ENCODE measurements at regions not wholly inside any gene's neighbourhood (a gene's known extent, or its start where the extent isn't known, plus 50 kb on each side); places are given as distances from the start of the nearest gene placed in this dataset.

- DNase-seq (ENCODE audit: low spot score), result no peak
- H3K27me3 Mint-ChIP-seq (ENCODE audit: low read depth), result peaks cover 5% of the 10 kb centered on the region
- H3K36me3 Mint-ChIP-seq (ENCODE audit: low read depth), result no peaks in the 10 kb centered on the region
- no peak overlapping the region for H3K27ac Mint-ChIP-seq (ENCODE audit: unreplicated experiment)
- no peak overlapping the region for H3K4me3 Mint-ChIP-seq (ENCODE audit: unreplicated experiment)
- H3K9me3 Mint-ChIP-seq (ENCODE audit: low read depth), result peaks cover 3% of the 10 kb centered on the region
- no peaks in the 10 kb centered on the region for H3K4me1 Mint-ChIP-seq (ENCODE audit: low read depth)
- TF ChIP-seq, protein P1, sequence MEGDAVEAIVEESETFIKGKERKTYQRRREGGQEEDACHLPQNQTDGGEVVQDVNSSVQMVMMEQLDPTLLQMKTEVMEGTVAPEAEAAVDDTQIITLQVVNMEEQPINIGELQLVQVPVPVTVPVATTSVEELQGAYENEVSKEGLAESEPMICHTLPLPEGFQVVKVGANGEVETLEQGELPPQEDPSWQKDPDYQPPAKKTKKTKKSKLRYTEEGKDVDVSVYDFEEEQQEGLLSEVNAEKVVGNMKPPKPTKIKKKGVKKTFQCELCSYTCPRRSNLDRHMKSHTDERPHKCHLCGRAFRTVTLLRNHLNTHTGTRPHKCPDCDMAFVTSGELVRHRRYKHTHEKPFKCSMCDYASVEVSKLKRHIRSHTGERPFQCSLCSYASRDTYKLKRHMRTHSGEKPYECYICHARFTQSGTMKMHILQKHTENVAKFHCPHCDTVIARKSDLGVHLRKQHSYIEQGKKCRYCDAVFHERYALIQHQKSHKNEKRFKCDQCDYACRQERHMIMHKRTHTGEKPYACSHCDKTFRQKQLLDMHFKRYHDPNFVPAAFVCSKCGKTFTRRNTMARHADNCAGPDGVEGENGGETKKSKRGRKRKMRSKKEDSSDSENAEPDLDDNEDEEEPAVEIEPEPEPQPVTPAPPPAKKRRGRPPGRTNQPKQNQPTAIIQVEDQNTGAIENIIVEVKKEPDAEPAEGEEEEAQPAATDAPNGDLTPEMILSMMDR (IDR thresholded peaks at IDR 0.05), result no peak
Observed at GRCh38 chr2:36302911-36303310, 52.7 kb upstream of the CRIM1 start.

DNA sequence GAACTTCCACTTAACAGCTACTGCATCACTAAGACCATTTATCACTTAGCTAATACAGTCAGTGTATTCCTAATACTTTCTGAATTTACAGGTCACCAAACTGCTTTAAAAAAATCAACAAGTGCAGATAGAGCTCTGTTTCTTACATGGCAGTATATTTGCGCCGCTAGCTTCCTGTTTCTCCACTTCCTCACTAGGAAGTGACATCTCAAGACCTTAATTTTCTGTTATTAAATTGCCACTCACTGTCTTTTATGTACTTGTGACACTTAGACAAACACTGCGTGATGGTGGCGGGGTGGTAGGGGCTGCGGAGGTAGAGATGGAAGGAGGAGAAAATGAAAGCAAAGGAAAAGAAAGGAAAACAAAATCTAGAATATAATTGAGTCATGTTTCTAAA, 53.7 kb upstream of the CRIM1 start:
- no peak overlapping the region for H3K27ac Mint-ChIP-seq (ENCODE audit: unreplicated experiment)
- TF ChIP-seq, protein P1 (IDR thresholded peaks at IDR 0.05), result no peak
- peaks cover 5% of the 10 kb centered on the region for H3K27me3 Mint-ChIP-seq (ENCODE audit: low read depth)
- peaks cover 3% of the 10 kb centered on the region for H3K9me3 Mint-ChIP-seq (ENCODE audit: low read depth)
- DNase-seq (ENCODE audit: low spot score), result no peak
- H3K4me1 Mint-ChIP-seq (ENCODE audit: low read depth), result no peaks in the 10 kb centered on the region
- H3K4me3 Mint-ChIP-seq (ENCODE audit: unreplicated experiment), result no peak overlapping the region
- no peaks in the 10 kb centered on the region for H3K36me3 Mint-ChIP-seq (ENCODE audit: low read depth)

DNA sequence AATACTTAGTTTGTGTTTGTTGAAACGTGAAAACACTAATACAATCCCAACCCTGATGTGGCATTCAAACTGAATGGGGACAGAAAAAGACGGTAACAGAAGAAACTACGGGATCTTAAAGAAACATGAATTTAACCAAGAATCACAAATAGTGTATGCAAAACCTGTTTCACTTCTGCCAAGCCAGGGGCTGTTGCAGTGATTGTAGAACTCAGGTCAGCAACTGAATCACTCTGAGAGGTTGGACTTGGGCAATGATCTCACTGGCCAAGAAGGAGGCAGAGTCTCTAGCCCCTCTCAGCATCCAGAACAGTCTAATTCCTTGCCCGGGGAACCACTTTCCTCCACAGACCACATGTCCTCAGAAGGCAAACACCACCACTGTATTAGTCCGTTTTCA, 54.9 kb upstream of the CRIM1 start:
- TF ChIP-seq, protein P1 (IDR thresholded peaks at IDR 0.05), result no peak
- H3K9me3 Mint-ChIP-seq (ENCODE audit: low read depth), result peaks cover 3% of the 10 kb centered on the region
- no peak for DNase-seq (ENCODE audit: low spot score)
- H3K27me3 Mint-ChIP-seq (ENCODE audit: low read depth), result peaks cover 7% of the 10 kb centered on the region
- no peak overlapping the region for H3K27ac Mint-ChIP-seq (ENCODE audit: unreplicated experiment)
- no peak overlapping the region for H3K4me3 Mint-ChIP-seq (ENCODE audit: unreplicated experiment)
- H3K4me1 Mint-ChIP-seq (ENCODE audit: low read depth), result no peaks in the 10 kb centered on the region
- H3K36me3 Mint-ChIP-seq (ENCODE audit: low read depth), result no peaks in the 10 kb centered on the region

DNA sequence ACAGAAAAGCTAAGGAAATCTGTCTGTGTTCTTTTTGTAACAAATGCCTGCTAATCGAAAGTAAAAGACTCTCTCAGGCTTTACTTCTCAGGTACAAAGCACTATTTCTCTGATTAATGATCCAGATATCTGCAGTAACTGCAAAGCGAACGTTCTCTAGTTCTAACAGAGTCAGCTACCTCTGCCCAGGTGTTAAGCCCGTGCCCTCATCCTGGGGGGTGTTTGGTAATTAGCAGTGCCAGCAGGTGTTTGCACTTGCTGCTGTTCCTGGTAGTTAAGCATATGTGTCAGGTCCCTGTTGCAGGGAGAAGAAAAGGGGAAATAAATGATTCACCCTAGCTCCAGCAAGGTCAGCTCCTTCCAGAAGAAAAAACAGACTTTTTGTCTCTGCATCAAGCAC, 58.8 kb upstream of the CRIM1 start:
- TF ChIP-seq, protein P1 (IDR thresholded peaks at IDR 0.05), result no peak
- no peaks in the 10 kb centered on the region for H3K36me3 Mint-ChIP-seq (ENCODE audit: low read depth)
- no peak for DNase-seq (ENCODE audit: low spot score)
- H3K27me3 Mint-ChIP-seq (ENCODE audit: low read depth), result peaks cover 1% of the 10 kb centered on the region
- H3K9me3 Mint-ChIP-seq (ENCODE audit: low read depth), result no peaks in the 10 kb centered on the region
- H3K4me1 Mint-ChIP-seq (ENCODE audit: low read depth), result no peaks in the 10 kb centered on the region
- no peak overlapping the region for H3K4me3 Mint-ChIP-seq (ENCODE audit: unreplicated experiment)
- H3K27ac Mint-ChIP-seq (ENCODE audit: unreplicated experiment), result no peak overlapping the region

- peaks cover 1% of the 10 kb centered on the region for H3K27me3 Mint-ChIP-seq (ENCODE audit: low read depth)
- no peaks in the 10 kb centered on the region for H3K9me3 Mint-ChIP-seq (ENCODE audit: low read depth)
- TF ChIP-seq, protein P1 (IDR thresholded peaks at IDR 0.05), result no peak
- H3K4me3 Mint-ChIP-seq (ENCODE audit: unreplicated experiment), result no peak overlapping the region
- no peaks in the 10 kb centered on the region for H3K36me3 Mint-ChIP-seq (ENCODE audit: low read depth)
- DNase-seq (ENCODE audit: low spot score), result no peak
- H3K27ac Mint-ChIP-seq (ENCODE audit: unreplicated experiment), result no peak overlapping the region
- no peaks in the 10 kb centered on the region for H3K4me1 Mint-ChIP-seq (ENCODE audit: low read depth)
Observed at GRCh38 chr2:36294316-36294721, 61.3 kb upstream of the CRIM1 start.
